ENCODE measurements at regions not wholly inside any gene's neighbourhood (a gene's known extent, or its start where the extent isn't known, plus 50 kb on each side); places are given as distances from the start of the nearest gene placed in this dataset.

DNA sequence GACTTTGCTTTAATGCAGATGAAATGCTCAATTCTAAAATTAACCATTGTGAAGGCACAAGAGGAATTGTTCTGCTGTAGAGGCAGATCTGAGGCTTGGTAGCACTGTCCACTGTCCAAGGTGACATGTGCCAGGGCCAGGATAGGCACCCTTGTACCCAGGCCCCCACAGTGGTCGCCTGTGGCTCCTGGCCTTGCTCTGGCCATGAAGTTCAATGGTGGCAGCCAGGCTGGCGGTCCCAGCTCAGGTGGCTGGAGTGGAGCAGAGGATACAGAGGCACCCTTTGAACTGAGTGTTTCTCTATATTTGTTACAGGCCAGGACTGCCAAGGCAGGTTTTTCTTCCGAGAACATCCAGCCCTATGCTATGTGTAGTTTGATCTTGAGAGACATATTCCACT lies 102.6 kb downstream of the PTGS2 start:
- TF ChIP-seq, protein P1, sequence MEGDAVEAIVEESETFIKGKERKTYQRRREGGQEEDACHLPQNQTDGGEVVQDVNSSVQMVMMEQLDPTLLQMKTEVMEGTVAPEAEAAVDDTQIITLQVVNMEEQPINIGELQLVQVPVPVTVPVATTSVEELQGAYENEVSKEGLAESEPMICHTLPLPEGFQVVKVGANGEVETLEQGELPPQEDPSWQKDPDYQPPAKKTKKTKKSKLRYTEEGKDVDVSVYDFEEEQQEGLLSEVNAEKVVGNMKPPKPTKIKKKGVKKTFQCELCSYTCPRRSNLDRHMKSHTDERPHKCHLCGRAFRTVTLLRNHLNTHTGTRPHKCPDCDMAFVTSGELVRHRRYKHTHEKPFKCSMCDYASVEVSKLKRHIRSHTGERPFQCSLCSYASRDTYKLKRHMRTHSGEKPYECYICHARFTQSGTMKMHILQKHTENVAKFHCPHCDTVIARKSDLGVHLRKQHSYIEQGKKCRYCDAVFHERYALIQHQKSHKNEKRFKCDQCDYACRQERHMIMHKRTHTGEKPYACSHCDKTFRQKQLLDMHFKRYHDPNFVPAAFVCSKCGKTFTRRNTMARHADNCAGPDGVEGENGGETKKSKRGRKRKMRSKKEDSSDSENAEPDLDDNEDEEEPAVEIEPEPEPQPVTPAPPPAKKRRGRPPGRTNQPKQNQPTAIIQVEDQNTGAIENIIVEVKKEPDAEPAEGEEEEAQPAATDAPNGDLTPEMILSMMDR (IDR thresholded peaks at IDR 0.05), result no peak
- no peak for TF ChIP-seq POLR2A (IDR thresholded peaks at IDR 0.05)
